G401 (cell line): ENCODE measurements at regions not wholly inside any gene's neighbourhood (a gene's known extent, or its start where the extent isn't known, plus 50 kb on each side); places are given as distances from the start of the nearest gene placed in this dataset.
A peak's percentile ranks its signal among the peaks of the same experiment; 100 is the strongest.
"Not testable (repeated sequence)": the region's sequence is repeated elsewhere in the genome, so short reads cannot be mapped to it uniquely, and the experiment has no call there.

Source experiments
- DNase-seq: peaks from one replicate; pipeline ENCODE4 v3.0.0-alpha.2; 2015; ENCODE audit warnings: low spot score
- in situ Hi-C: cut with HindIII; loops from 2 replicates; pipeline ENCODE4 v1.10.0; 2016; ENCODE audit warnings: low sequenced_read_pairs, mixed read lengths

- DNase-seq = no peak
- in situ Hi-C loops = no loop called here
These were observed 1266.0 kb upstream of the ADGRL2 start for GRCh38 chr1:80534606-80535360.

GRCh38 chr1:80533775-80534334 is 1266.9 kb upstream of the ADGRL2 start:
- DNase-seq = no peak
- in situ Hi-C loops = no loop called here

GRCh38 chr1:80533093-80533492 is 1267.6 kb upstream of the ADGRL2 start:
- in situ Hi-C loops = no loop called here
- DNase-seq = no peak

GRCh38 chr1:80531182-80531581 is 1269.6 kb upstream of the ADGRL2 start:
- DNase-seq = no peak
- in situ Hi-C loops = no loop called here

GRCh38 chr1:80529546-80529945 is 1271.2 kb upstream of the ADGRL2 start:
- in situ Hi-C loops = no loop called here
- DNase-seq = no peak

- in situ Hi-C loops = no loop called here
- DNase-seq = no peak
These were observed 1276.9 kb upstream of the ADGRL2 start for GRCh38 chr1:80523861-80524260.

- DNase-seq, in situ Hi-C loops: not testable (repeated sequence)
These were observed 1277.7 kb upstream of the ADGRL2 start for GRCh38 chr1:80523071-80523470.

GRCh38 chr1:80520949-80521348 is 1279.8 kb upstream of the ADGRL2 start:
- no peak for DNase-seq
- in situ Hi-C loops = no loop called here

- in situ Hi-C loops = no loop called here
These were observed 1283.7 kb upstream of the ADGRL2 start for GRCh38 chr1:80517062-80517461.

GRCh38 chr1:80509965-80510522 is 1290.7 kb upstream of the ADGRL2 start:
- in situ Hi-C loops = no loop called here
- no peak for DNase-seq

More at GRCh38 chr1:80517062-80517461, 1283.7 kb upstream of the ADGRL2 start:
- DNase-seq = no peak

GRCh38 chr1:80506216-80506615 is 1294.5 kb upstream of the ADGRL2 start:
- DNase-seq = no peak
- in situ Hi-C loops = no loop called here

- in situ Hi-C loops = no loop called here
- no peak for DNase-seq
These were observed 1302.1 kb upstream of the ADGRL2 start for GRCh38 chr1:80498673-80499072.

GRCh38 chr1:80495806-80496205 is 1304.9 kb upstream of the ADGRL2 start:
- in situ Hi-C loops = no loop called here
- DNase-seq = no peak

GRCh38 chr1:80472145-80472544 is 1328.6 kb upstream of the ADGRL2 start:
- in situ Hi-C loops = no loop called here
- DNase-seq = no peak

- in situ Hi-C loops = no loop called here
- no peak for DNase-seq
These were observed 1332.4 kb upstream of the ADGRL2 start for GRCh38 chr1:80468356-80468755.

GRCh38 chr1:80462006-80462405 is 1338.7 kb upstream of the ADGRL2 start:
- in situ Hi-C loops = no loop called here
- peak; percentile 1 for DNase-seq

GRCh38 chr1:80457409-80457808 is 1343.3 kb upstream of the ADGRL2 start:
- DNase-seq = no peak
- in situ Hi-C loops = no loop called here

- in situ Hi-C loops = no loop called here
- no peak for DNase-seq
These were observed 1347.0 kb upstream of the ADGRL2 start for GRCh38 chr1:80453775-80454174.

- no peak for DNase-seq
- in situ Hi-C loops = no loop called here
These were observed 1350.0 kb upstream of the ADGRL2 start for GRCh38 chr1:80450711-80451110.

- no peak for DNase-seq
- in situ Hi-C loops = no loop called here
These were observed 1352.7 kb upstream of the ADGRL2 start for GRCh38 chr1:80448081-80448480.

- in situ Hi-C loops = no loop called here
- DNase-seq = no peak
These were observed 1353.2 kb upstream of the ADGRL2 start for GRCh38 chr1:80447526-80447925.
